ENCODE measurements at regions not wholly inside any gene's neighbourhood (a gene's known extent, or its start where the extent isn't known, plus 50 kb on each side); places are given as distances from the start of the nearest gene placed in this dataset.
A peak's percentile ranks its signal among the peaks of the same experiment; 100 is the strongest.

DNA sequence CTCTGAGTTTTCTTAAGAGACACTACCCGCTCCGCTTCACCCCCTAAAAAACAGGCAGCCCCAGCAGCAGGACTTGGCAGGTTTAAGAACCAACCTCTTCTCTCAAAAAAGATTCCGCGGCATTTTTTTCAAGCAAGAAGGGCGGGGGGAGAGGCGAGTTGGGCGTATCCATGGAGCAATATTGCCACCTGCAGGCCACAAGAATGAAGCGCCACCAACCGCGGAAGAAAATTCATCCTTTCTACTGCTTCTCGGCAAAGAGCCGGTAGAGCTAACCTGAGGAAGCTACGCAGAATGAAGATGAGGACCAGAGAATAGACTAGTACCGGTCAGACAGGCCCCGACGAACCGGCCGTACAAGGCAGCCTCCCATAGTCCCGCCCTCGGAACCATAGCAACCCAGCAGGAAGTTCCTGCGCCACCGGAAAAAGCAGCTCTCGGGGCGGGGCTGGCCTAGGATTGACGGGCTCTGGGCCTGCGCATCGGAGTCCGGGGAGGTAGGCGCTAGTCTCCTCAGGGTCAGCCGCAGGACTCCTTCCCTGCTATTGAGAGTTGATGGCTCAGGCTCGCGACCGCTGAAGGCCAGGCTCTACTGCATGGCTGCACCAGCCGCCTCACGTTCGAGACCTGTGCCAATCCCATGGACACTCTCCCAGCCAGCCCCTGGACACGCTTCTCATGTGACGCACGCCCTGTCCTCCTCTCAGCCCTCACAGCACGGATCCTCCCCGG lies 76.9 kb downstream of the MAGED4 start (continued):
- TF ChIP-seq, protein P1, sequence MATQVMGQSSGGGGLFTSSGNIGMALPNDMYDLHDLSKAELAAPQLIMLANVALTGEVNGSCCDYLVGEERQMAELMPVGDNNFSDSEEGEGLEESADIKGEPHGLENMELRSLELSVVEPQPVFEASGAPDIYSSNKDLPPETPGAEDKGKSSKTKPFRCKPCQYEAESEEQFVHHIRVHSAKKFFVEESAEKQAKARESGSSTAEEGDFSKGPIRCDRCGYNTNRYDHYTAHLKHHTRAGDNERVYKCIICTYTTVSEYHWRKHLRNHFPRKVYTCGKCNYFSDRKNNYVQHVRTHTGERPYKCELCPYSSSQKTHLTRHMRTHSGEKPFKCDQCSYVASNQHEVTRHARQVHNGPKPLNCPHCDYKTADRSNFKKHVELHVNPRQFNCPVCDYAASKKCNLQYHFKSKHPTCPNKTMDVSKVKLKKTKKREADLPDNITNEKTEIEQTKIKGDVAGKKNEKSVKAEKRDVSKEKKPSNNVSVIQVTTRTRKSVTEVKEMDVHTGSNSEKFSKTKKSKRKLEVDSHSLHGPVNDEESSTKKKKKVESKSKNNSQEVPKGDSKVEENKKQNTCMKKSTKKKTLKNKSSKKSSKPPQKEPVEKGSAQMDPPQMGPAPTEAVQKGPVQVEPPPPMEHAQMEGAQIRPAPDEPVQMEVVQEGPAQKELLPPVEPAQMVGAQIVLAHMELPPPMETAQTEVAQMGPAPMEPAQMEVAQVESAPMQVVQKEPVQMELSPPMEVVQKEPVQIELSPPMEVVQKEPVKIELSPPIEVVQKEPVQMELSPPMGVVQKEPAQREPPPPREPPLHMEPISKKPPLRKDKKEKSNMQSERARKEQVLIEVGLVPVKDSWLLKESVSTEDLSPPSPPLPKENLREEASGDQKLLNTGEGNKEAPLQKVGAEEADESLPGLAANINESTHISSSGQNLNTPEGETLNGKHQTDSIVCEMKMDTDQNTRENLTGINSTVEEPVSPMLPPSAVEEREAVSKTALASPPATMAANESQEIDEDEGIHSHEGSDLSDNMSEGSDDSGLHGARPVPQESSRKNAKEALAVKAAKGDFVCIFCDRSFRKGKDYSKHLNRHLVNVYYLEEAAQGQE (IDR thresholded peaks at IDR 0.05; ENCODE audit: low read depth, low read length) = no peak
- TF ChIP-seq SMARCA5 (IDR thresholded peaks at IDR 0.05) (no peak), BACH1 (IDR thresholded peaks at IDR 0.05; ENCODE audit: borderline replicate concordance) (0 out of 2 replicates have a peak, but pooled peaks have one; percentile 20), EED (IDR thresholded peaks at IDR 0.05; ENCODE audit: low read depth) (peak; percentile 39; the same call in 1 of the 2 replicates), MYC (IDR thresholded peaks at IDR 0.05; ENCODE audit: insufficient read depth, insufficient read length, insufficient replicate concordance, low read length, severe bottlenecking) (no peak), POU2F2 (IDR thresholded peaks at IDR 0.05; ENCODE audit: borderline replicate concordance, low read depth, low read length) (peak; percentile 72; the same call in 2 of the 3 replicates), RB1 (IDR thresholded peaks at IDR 0.05; ENCODE audit: borderline replicate concordance) (peak; percentile 94; the same call in 1 of the 2 replicates), HDAC2 (IDR thresholded peaks at IDR 0.05) (no peak), NR2C2 (IDR thresholded peaks at IDR 0.05; ENCODE audit: borderline replicate concordance, control insufficient read depth, insufficient read length, low read depth) (no peak), CHD2 (IDR thresholded peaks at IDR 0.05; ENCODE audit: borderline replicate concordance, low read depth, low read length) (peak; percentile 67; the same call in 1 of the 2 replicates), ASH2L (IDR thresholded peaks at IDR 0.05; ENCODE audit: borderline replicate concordance, low read depth) (no peak), IRF4 (IDR thresholded peaks at IDR 0.05; ENCODE audit: low read depth, low read length) (no peak), TARDBP (IDR thresholded peaks at IDR 0.05; ENCODE audit: borderline replicate concordance) (no peak), SUZ12 (IDR thresholded peaks at IDR 0.05; ENCODE audit: unreplicated experiment) (no peak), CHD1 (IDR thresholded peaks at IDR 0.05; ENCODE audit: low read depth, low read length) (no peak), RUNX3 (IDR thresholded peaks at IDR 0.05; ENCODE audit: low read length) (peak; percentile 67), ESRRA (IDR thresholded peaks at IDR 0.05; ENCODE audit: low read length) (peak; percentile 20; the same call in 1 of the 2 replicates)
- TF ChIP-seq, protein P2, sequence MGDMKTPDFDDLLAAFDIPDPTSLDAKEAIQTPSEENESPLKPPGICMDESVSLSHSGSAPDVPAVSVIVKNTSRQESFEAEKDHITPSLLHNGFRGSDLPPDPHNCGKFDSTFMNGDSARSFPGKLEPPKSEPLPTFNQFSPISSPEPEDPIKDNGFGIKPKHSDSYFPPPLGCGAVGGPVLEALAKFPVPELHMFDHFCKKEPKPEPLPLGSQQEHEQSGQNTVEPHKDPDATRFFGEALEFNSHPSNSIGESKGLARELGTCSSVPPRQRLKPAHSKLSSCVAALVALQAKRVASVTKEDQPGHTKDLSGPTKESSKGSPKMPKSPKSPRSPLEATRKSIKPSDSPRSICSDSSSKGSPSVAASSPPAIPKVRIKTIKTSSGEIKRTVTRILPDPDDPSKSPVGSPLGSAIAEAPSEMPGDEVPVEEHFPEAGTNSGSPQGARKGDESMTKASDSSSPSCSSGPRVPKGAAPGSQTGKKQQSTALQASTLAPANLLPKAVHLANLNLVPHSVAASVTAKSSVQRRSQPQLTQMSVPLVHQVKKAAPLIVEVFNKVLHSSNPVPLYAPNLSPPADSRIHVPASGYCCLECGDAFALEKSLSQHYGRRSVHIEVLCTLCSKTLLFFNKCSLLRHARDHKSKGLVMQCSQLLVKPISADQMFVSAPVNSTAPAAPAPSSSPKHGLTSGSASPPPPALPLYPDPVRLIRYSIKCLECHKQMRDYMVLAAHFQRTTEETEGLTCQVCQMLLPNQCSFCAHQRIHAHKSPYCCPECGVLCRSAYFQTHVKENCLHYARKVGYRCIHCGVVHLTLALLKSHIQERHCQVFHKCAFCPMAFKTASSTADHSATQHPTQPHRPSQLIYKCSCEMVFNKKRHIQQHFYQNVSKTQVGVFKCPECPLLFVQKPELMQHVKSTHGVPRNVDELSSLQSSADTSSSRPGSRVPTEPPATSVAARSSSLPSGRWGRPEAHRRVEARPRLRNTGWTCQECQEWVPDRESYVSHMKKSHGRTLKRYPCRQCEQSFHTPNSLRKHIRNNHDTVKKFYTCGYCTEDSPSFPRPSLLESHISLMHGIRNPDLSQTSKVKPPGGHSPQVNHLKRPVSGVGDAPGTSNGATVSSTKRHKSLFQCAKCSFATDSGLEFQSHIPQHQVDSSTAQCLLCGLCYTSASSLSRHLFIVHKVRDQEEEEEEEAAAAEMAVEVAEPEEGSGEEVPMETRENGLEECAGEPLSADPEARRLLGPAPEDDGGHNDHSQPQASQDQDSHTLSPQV (IDR thresholded peaks at IDR 0.05) = peak; percentile 93
- TF ChIP-seq, protein P3, sequence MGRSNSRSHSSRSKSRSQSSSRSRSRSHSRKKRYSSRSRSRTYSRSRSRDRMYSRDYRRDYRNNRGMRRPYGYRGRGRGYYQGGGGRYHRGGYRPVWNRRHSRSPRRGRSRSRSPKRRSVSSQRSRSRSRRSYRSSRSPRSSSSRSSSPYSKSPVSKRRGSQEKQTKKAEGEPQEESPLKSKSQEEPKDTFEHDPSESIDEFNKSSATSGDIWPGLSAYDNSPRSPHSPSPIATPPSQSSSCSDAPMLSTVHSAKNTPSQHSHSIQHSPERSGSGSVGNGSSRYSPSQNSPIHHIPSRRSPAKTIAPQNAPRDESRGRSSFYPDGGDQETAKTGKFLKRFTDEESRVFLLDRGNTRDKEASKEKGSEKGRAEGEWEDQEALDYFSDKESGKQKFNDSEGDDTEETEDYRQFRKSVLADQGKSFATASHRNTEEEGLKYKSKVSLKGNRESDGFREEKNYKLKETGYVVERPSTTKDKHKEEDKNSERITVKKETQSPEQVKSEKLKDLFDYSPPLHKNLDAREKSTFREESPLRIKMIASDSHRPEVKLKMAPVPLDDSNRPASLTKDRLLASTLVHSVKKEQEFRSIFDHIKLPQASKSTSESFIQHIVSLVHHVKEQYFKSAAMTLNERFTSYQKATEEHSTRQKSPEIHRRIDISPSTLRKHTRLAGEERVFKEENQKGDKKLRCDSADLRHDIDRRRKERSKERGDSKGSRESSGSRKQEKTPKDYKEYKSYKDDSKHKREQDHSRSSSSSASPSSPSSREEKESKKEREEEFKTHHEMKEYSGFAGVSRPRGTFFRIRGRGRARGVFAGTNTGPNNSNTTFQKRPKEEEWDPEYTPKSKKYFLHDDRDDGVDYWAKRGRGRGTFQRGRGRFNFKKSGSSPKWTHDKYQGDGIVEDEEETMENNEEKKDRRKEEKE (IDR thresholded peaks at IDR 0.05) = no peak

Data from GM12878 (cell line).